K562 (cell line): ENCODE measurements at regions not wholly inside any gene's neighbourhood (a gene's known extent, or its start where the extent isn't known, plus 50 kb on each side); places are given as distances from the start of the nearest gene placed in this dataset.

Source experiments
- ATAC-seq: fragments of 200-7000 bp; cut with Tn5 transposase; 3 replicates; pipeline ENCODE4 v1.9.1; 2020; ENCODE audit warnings: moderate library complexity
- BruUV-seq: library from RNA; stranded (reverse); fragments of 400-500 nt; replicated peaks from 2 replicates; lab custom pipeline; 2021; lab: Mats Ljungman, UMichigan
- CTCF ChIA-PET: fragments of 300-600 bp; formaldehyde crosslinking; extraction: SDS; loops from one replicate; lab custom pipeline; 2021; ENCODE audit warnings: low intra/inter-chr PET ratio; lab: Yijun Ruan, JAX
- POLR2A ChIA-PET: fragments of 300-600, 350-650 bp; sonication (Branson Sonifier 250); formaldehyde crosslinking; extraction: SDS; loops from one replicate; lab custom pipeline; 2021; ENCODE audit warnings: antibody characterized with exemption, inconsistent platforms; lab: Yijun Ruan, JAX
- DNase-seq, 4 experiments: peaks; one replicate each; pipeline versions ENCODE4 v3.0.0 to v3.0.0-alpha.2; 2011 to 2018; ENCODE audit warnings: low spot score in 3 of 4, mixed read lengths in 3 of 4; ENCODE audit errors: extremely low read depth in 1 of 4
- FAIRE-seq: peaks from 2 replicates; lab custom pipeline; 2011; peaks lifted over from hg19 to GRCh38; lab: Jason Lieb, UNC
- H2AFZ ChIP-seq: 2 replicates; pipeline ENCODE4 v1.6.0; 2011; ENCODE audit warnings: low read depth, low read length, control low read depth, inconsistent platforms
- H3K27ac ChIP-seq: fragments of 200-600 bp; 3 replicates; pipeline ENCODE4 v1.8.0; 2011; ENCODE audit warnings: low read depth, mild to moderate bottlenecking, control low read depth, inconsistent platforms, low read length, moderate library complexity, mixed read lengths; ENCODE audit errors: extremely low read depth
- H3K27me3 ChIP-seq, 2 experiments: fragments of 300-600 bp in 1 of 2; 2 replicates in 1 of 2; 3 replicates in 1 of 2; pipeline versions ENCODE4 v1.6.0 to v1.8.0; 2011; ENCODE audit warnings: inconsistent platforms in 2 of 2, low read length in 2 of 2, mild to moderate bottlenecking in 1 of 2, mixed read lengths in 1 of 2, moderate library complexity in 1 of 2; ENCODE audit not compliant: control insufficient read depth in 2 of 2, insufficient read depth in 2 of 2
- H3K36me3 ChIP-seq: fragments of 300-600 bp; 3 replicates; pipeline ENCODE4 v1.8.0; 2011; ENCODE audit warnings: mild to moderate bottlenecking, low read length, inconsistent platforms; ENCODE audit not compliant: control insufficient read depth, insufficient read depth
- H3K4me1 ChIP-seq, 2 experiments: fragments of 200-600 bp in 1 of 2; replicated peaks in 1 of 2; 2 replicates in 1 of 2; 3 replicates in 1 of 2; pipeline versions ENCODE4 v1.5.1 to v1.8.0; 2011; ENCODE audit warnings: inconsistent platforms in 2 of 2, low read length in 2 of 2, mild to moderate bottlenecking in 1 of 2, mixed read lengths in 1 of 2, moderate library complexity in 1 of 2; ENCODE audit not compliant: control insufficient read depth in 2 of 2, insufficient read depth in 2 of 2
- H3K4me2 ChIP-seq: 2 replicates; pipeline ENCODE4 v1.6.1; 2011; ENCODE audit warnings: low read length, control low read depth, inconsistent platforms, mixed read lengths; ENCODE audit not compliant: insufficient read depth
- H3K4me3 ChIP-seq: fragments of 200-600 bp; sonication (generic), shearing (Covaris generic); 2 replicates; pipeline ENCODE4 v1.5.1; 2016; ENCODE audit warnings: control low read depth, inconsistent platforms
- H3K79me2 ChIP-seq: fragments of 200-600 bp; 3 replicates; pipeline ENCODE4 v1.8.0; 2011; ENCODE audit warnings: low read length, inconsistent platforms; ENCODE audit not compliant: control insufficient read depth, insufficient read depth
- H3K9ac ChIP-seq, 2 experiments: 2 replicates each; pipeline versions ENCODE4 v1.6.0 to v1.6.1; 2011; ENCODE audit warnings: low read depth in 2 of 2, low read length in 2 of 2, control low read depth in 1 of 2, inconsistent platforms in 1 of 2, mild to moderate bottlenecking in 1 of 2, mixed read lengths in 1 of 2; ENCODE audit not compliant: insufficient read depth in 1 of 2
- H3K9me1 ChIP-seq: one replicate; pipeline ENCODE4 v1.6.0; 2011; ENCODE audit warnings: inconsistent platforms, mild to moderate bottlenecking, low read length, moderate library complexity; ENCODE audit not compliant: control insufficient read depth, insufficient read depth
- H3K9me3 ChIP-seq: replicated peaks from 2 replicates; pipeline ENCODE4 v1.5.1; 2011; ENCODE audit warnings: low read depth, low read length, inconsistent platforms; ENCODE audit not compliant: control insufficient read depth, insufficient read depth
- H4K20me1 ChIP-seq: replicated peaks from 2 replicates; pipeline ENCODE4 v1.6.1; 2011; ENCODE audit warnings: low read length, inconsistent platforms, mixed read lengths; ENCODE audit not compliant: control insufficient read depth, insufficient read depth
- ARID3B ChIP-seq: fragments of 250-450 bp; sonication (Bioruptor Pico); IDR thresholded peaks from 2 replicates; pipeline ENCODE4 v1.4.0; 2020; ENCODE audit warnings: borderline replicate concordance
- ARNT ChIP-seq, 2 experiments: fragments of 450-650 bp; IDR thresholded peaks; 2 replicates each; pipeline ENCODE4 v1.6.1; 2016; ENCODE audit warnings: mild to moderate bottlenecking in 1 of 2
- ASH1L ChIP-seq: fragments of 450-650 bp; IDR thresholded peaks from 2 replicates; pipeline ENCODE4 v1.6.1; 2018; ENCODE audit warnings: borderline replicate concordance, mild to moderate bottlenecking, low read depth; ENCODE audit not compliant: partially characterized antibody
- ATF2 ChIP-seq: sonication (generic); formaldehyde crosslinking; IDR thresholded peaks from 2 replicates; pipeline ENCODE4 v1.8.1; 2022; ENCODE audit warnings: missing genetic modification reagents
- E2F6 ChIP-seq, 2 experiments: IDR thresholded peaks; 2 replicates each; pipeline ENCODE4 v1.6.1; 2011; ENCODE audit warnings: borderline replicate concordance in 1 of 2, control low read depth in 1 of 2, low read depth in 1 of 2, low read length in 1 of 2, mild to moderate bottlenecking in 1 of 2, mixed read lengths in 1 of 2, moderate library complexity in 1 of 2; ENCODE audit not compliant: insufficient read depth in 1 of 2, insufficient read length in 1 of 2, poor library complexity in 1 of 2, severe bottlenecking in 1 of 2; ENCODE audit errors: extremely low read depth in 1 of 2
- FOXK2 ChIP-seq, 2 experiments: fragments of 450-650 bp; IDR thresholded peaks in 1 of 2; conservative IDR thresholded peaks in 1 of 2; 2 replicates each; pipeline ENCODE4 v1.6.1; 2016; ENCODE audit warnings: low read depth in 2 of 2, mild to moderate bottlenecking in 1 of 2
- MLX ChIP-seq, 2 experiments: fragments of 450-650 bp in 1 of 2; sonication (generic) in 1 of 2; formaldehyde crosslinking; conservative IDR thresholded peaks; 2 replicates each; pipeline versions ENCODE4 v1.4.0 to v1.8.1; 2020 to 2022; ENCODE audit warnings: mild to moderate bottlenecking in 1 of 2, missing genetic modification reagents in 1 of 2
- POLR3A ChIP-seq: IDR thresholded peaks from 2 replicates; pipeline ENCODE4 v1.6.1; 2011; ENCODE audit warnings: borderline replicate concordance, mild to moderate bottlenecking, moderate library complexity; ENCODE audit not compliant: insufficient read length, insufficient read depth; ENCODE audit errors: extremely low read depth
- TAL1 ChIP-seq: fragments of 450-650 bp; IDR thresholded peaks from 2 replicates; pipeline ENCODE4 v1.6.1; 2016; ENCODE audit warnings: mild to moderate bottlenecking
- TBL1XR1 ChIP-seq, 2 experiments: IDR thresholded peaks; 2 replicates each; pipeline ENCODE4 v1.6.1; 2012; ENCODE audit warnings: improper control_type of control experiment in 2 of 2, low read length in 2 of 2, mild to moderate bottlenecking in 1 of 2
- ZNF324 ChIP-seq: fragments of 250-450 bp; sonication (Bioruptor Pico); IDR thresholded peaks from 2 replicates; pipeline ENCODE4 v1.4.0; 2020; ENCODE audit warnings: mild to moderate bottlenecking
- ZNF717 ChIP-seq: fragments of 250-450 bp; sonication (Bioruptor Pico); IDR thresholded peaks from 2 replicates; pipeline ENCODE4 v1.5.0; 2021
- WGBS: fragments of 100-300 bp; shearing (Covaris generic); methylation state at CpG from one replicate; pipeline ENCODE4 v1.1.6; 2016; ENCODE audit warnings: low coverage, mixed read lengths; ENCODE audit not compliant: insufficient coverage; ENCODE audit errors: missing lambda C conversion rate; 5-methylcytosine and 5-hydroxymethylcytosine counted together
- in situ Hi-C: fragments of 300-500 bp; cut with MboI; formaldehyde crosslinking; loops from 4 replicates; pipeline ENCODE4 v1.15.0; 2018; ENCODE audit warnings: inconsistent platforms, mixed read lengths
- intact Hi-C: fragments of 100-400 bp; cut with micrococcal nuclease; formaldehyde crosslinking; loops from 2 replicates; pipeline ENCODE4 v1.14.2; 2022

GRCh38 chr1:102262994-102263393 is 266.3 kb upstream of the OLFM3 start (continued):
- no peak for TF ChIP-seq ZNF324 (CRISPR knock-in tag)

- no peak overlapping the region for H3K27ac ChIP-seq
- no peaks in the 10 kb centered on the region for H3K9me1 ChIP-seq
- in situ Hi-C loops = no loop called here
- no peak overlapping the region for H3K4me3 ChIP-seq
- WGBS = 4% methylated on average over 4 of the region's 4 CpGs
- intact Hi-C loops = no loop called here
- H3K9me3 ChIP-seq = no peaks in the 10 kb centered on the region
- ATAC-seq = no peak
- no peak overlapping the region for H2AFZ ChIP-seq
- CTCF ChIA-PET = no interaction called here
- no peaks in the 10 kb centered on the region for H4K20me1 ChIP-seq
- no peak overlapping the region for H3K9ac ChIP-seq
- DNase-seq = no peak
- POLR2A ChIA-PET = no interaction called here
- no peaks in the 10 kb centered on the region for H3K36me3 ChIP-seq
- H3K27me3 ChIP-seq = no peaks in the 10 kb centered on the region
- no peaks in the 10 kb centered on the region for H3K79me2 ChIP-seq
- no TSS peak for BruUV-seq
- no peak for FAIRE-seq
- H3K4me2 ChIP-seq = no peak overlapping the region
- H3K4me1 ChIP-seq = no peaks in the 10 kb centered on the region
- TF ChIP-seq E2F6 (IDR thresholded peaks at IDR 0.05; ENCODE audit: borderline replicate concordance in 1 of 2, extremely low read depth in 1 of 2, insufficient read depth in 1 of 2, insufficient read length in 1 of 2, low read depth in 1 of 2, low read length in 1 of 2, poor library complexity in 1 of 2, severe bottlenecking in 1 of 2) (no peak), FOXK2 (conservative IDR thresholded peaks at IDR 0.05 in 1 of 2, IDR thresholded peaks at IDR 0.05 in 1 of 2; ENCODE audit: low read depth in 2 of 2) (no peak), ASH1L (no peak), ATF2 (no peak), ARID3B (no peak), POLR3A (no peak), ARNT (IDR thresholded peaks at IDR 0.05) (no peak), ZNF717 (CRISPR knock-in tag) (no peak), TAL1 (no peak), TBL1XR1 (IDR thresholded peaks at IDR 0.05; ENCODE audit: low read length in 2 of 2) (no peak), MLX (CRISPR knock-in tag; conservative IDR thresholded peaks at IDR 0.05) (no peak)
Observed at GRCh38 chr1:102252731-102253505, 256.2 kb upstream of the OLFM3 start.
